Calu3 (cell line): ENCODE measurements at regions not wholly inside any gene's neighbourhood (a gene's known extent, or its start where the extent isn't known, plus 50 kb on each side); places are given as distances from the start of the nearest gene placed in this dataset.

Experiments used
- BruUV-seq: library from RNA; stranded (reverse); fragments of 400-500 nt; replicated peaks from 2 replicates; lab custom pipeline; 2021; lab: Mats Ljungman, UMichigan
- CTCF ChIA-PET: fragments of 300-600 bp; sonication (Branson Sonifier 250); formaldehyde crosslinking; loops from one replicate; lab custom pipeline; 2022; ENCODE audit warnings: antibody characterized with exemption; lab: Charles Lee
- DNase-seq: peaks from one replicate; pipeline ENCODE4 v3.0.0; 2022
- H3K27ac Mint-ChIP-seq: one replicate; pipeline ENCODE4 v1.8.0; 2022; ENCODE audit warnings: mixed read lengths; ENCODE audit not compliant: unreplicated experiment
- H3K27me3 Mint-ChIP-seq: one replicate; pipeline ENCODE4 v1.8.0; 2022; ENCODE audit warnings: mixed read lengths; ENCODE audit not compliant: unreplicated experiment
- H3K36me3 Mint-ChIP-seq: one replicate; pipeline ENCODE4 v1.8.0; 2022; ENCODE audit warnings: mild to moderate bottlenecking, moderate library complexity, mixed read lengths; ENCODE audit not compliant: insufficient read depth, unreplicated experiment
- H3K4me1 Mint-ChIP-seq: one replicate; pipeline ENCODE4 v1.8.0; 2022; ENCODE audit warnings: mild to moderate bottlenecking, low read depth, mixed read lengths; ENCODE audit not compliant: unreplicated experiment
- H3K4me3 Mint-ChIP-seq: one replicate; pipeline ENCODE4 v1.8.0; 2022; ENCODE audit warnings: mild to moderate bottlenecking, low read depth, moderate library complexity, mixed read lengths; ENCODE audit not compliant: unreplicated experiment
- H3K9me3 Mint-ChIP-seq: one replicate; pipeline ENCODE4 v1.8.0; 2022; ENCODE audit warnings: low read depth, mixed read lengths; ENCODE audit not compliant: unreplicated experiment
- intact Hi-C: fragments of 100-400 bp; cut with micrococcal nuclease; formaldehyde crosslinking; loops from one replicate; pipeline ENCODE4 v1.10.0; 2022; ENCODE audit not compliant: unreplicated experiment
- TF ChIP-seq, protein P1 (sequence below): fragments of 200-600 bp; IDR thresholded peaks from one replicate; pipeline ENCODE4 v1.8.0; 2022; ENCODE audit warnings: antibody characterized with exemption; ENCODE audit not compliant: unreplicated experiment

DNA sequence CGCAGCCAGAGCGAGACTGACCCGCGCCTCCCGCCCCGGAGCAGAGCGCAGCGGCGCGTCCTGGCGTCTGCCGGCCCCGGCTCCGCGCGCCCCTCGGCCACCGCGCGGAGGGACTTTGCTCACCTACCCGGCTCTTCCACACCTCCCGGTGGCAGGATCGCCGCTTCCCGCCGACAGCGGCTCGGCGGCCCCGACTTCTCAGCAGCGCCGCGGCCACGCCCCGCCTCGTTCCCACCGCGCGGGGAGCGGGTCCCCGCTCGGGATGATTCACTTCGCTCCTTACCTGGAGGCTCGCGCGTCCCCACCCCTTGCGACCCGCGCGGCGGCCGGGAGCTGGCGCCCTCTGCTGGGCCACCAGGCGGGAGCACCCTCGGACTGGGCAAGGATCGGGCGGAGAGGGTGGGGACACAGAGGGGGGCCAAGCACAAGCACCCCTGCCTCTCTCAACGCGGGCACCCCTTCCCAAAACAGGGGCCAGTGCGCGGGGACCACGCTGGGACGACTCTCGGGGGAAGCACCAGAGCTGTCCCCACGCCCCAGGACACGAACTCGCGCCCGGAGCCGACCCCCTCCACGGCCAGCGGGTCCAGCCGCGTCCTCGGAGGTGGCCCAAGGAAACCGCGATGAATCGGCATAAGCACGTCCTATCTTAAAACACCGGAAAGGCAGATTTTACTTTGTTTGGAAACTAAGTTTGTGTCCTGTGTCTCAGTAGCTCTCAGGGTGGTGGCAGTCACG is 101.0 kb upstream of the SVIL start:
- Mint-ChIP-seq H3K9me3 (no peaks in the 10 kb centered on the region), H3K36me3 (peaks cover 55% of the 10 kb centered on the region), H3K27me3 (no peaks in the 10 kb centered on the region), H3K27ac (peak overlapping the region; percentile 82), H3K4me1 (peaks cover 36% of the 10 kb centered on the region), H3K4me3 (peak overlapping the region; percentile 89)
- TF ChIP-seq, protein P1, sequence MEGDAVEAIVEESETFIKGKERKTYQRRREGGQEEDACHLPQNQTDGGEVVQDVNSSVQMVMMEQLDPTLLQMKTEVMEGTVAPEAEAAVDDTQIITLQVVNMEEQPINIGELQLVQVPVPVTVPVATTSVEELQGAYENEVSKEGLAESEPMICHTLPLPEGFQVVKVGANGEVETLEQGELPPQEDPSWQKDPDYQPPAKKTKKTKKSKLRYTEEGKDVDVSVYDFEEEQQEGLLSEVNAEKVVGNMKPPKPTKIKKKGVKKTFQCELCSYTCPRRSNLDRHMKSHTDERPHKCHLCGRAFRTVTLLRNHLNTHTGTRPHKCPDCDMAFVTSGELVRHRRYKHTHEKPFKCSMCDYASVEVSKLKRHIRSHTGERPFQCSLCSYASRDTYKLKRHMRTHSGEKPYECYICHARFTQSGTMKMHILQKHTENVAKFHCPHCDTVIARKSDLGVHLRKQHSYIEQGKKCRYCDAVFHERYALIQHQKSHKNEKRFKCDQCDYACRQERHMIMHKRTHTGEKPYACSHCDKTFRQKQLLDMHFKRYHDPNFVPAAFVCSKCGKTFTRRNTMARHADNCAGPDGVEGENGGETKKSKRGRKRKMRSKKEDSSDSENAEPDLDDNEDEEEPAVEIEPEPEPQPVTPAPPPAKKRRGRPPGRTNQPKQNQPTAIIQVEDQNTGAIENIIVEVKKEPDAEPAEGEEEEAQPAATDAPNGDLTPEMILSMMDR: peak; percentile 87
- CTCF ChIA-PET: interaction anchor here (0.8 to 1.8 kb wide), 5 partner anchors 68 to 267 kb away, joined by 3 to 6 read pairs (median 4); no protein-coding TSS in a partner anchor
- peak; percentile 97 for DNase-seq
- intact Hi-C loops: loop anchor here (1.0 to 10.0 kb wide), 4 partner anchors 123 to 267 kb away; no protein-coding TSS in a partner anchor
- BruUV-seq: no TSS peak

DNA sequence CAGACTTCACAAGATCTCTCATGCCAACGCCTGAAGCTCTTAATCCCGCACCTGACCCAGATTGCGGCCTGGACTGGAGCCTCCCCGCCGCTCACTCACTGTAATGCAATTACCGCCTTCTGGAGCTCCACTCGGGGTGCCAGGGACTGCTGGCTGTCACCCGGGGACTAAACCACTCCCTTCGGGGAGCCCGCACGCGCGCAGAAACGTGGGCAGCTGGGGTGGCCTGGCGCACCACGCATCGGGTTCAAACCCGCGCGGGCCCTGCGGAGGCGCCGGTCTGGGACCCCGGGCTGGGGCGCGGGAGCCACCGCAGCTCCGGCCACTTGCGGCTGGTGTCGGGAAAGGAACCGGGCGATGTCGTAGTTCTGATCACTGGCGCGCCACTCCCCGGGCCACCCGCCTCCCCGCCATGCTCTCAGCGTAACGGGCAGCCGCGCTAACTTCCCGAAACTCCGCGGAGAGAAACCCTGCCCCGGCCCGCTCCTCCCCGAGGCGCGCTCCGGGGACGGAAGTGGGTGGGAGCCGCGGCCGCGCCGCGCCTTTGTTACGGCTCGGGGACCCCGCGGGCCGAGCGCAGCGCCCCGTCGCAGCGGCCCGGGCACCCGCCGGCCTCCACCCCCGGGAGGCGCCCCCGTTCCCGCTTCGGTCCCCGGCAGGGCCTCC is 100.3 kb upstream of the SVIL start:
- BruUV-seq: no TSS peak
- DNase-seq: peak; percentile 54
- TF ChIP-seq, protein P1: no peak
- Mint-ChIP-seq H3K27ac (peak overlapping the region; percentile 71), H3K27me3 (no peaks in the 10 kb centered on the region), H3K4me1 (peaks cover 38% of the 10 kb centered on the region), H3K4me3 (peak overlapping the region; percentile 89), H3K9me3 (no peaks in the 10 kb centered on the region), H3K36me3 (peaks cover 62% of the 10 kb centered on the region)
- intact Hi-C loops: loop anchor here (5.0 to 10.0 kb wide), 5 partner anchors 43 to 267 kb away; partner anchors contain the start of gene SVIL
- CTCF ChIA-PET: interaction anchor here (0.6 to 1.8 kb wide), 3 partner anchors 33 to 212 kb away, joined by 3 to 4 read pairs (median 4); no protein-coding TSS in a partner anchor

DNA sequence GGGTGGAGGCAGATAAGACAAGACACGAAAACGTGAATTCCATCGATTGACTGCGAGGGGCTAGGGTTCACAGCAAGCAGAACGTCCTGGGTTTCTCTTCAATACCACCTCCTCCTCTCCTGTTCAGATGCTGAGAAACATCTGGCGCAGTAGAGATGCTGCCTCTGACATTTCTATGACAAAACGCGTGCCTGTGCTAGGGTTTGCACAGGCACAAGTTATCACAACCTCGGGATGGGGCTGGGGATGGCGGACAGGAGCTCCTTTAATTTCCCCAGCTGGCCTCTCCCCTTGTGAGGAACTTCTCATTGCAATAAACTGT is 99.8 kb upstream of the SVIL start:
- no peaks in the 10 kb centered on the region for H3K9me3 Mint-ChIP-seq
- no TSS peak for BruUV-seq
- CTCF ChIA-PET: interaction anchor here (0.6 kb wide), 1 partner anchor 33 kb away, joined by 3 read pairs; no protein-coding TSS in a partner anchor
- peak overlapping the region; percentile 89 for H3K4me3 Mint-ChIP-seq
- H3K27ac Mint-ChIP-seq: peak overlapping the region; percentile 71
- intact Hi-C loops: loop anchor here (5.0 to 10.0 kb wide), 4 partner anchors 42 to 220 kb away; partner anchors contain the start of gene SVIL
- peaks cover 67% of the 10 kb centered on the region for H3K36me3 Mint-ChIP-seq
- no peaks in the 10 kb centered on the region for H3K27me3 Mint-ChIP-seq
- DNase-seq: no peak
- TF ChIP-seq, protein P1: no peak
- H3K4me1 Mint-ChIP-seq: peaks cover 43% of the 10 kb centered on the region

DNA sequence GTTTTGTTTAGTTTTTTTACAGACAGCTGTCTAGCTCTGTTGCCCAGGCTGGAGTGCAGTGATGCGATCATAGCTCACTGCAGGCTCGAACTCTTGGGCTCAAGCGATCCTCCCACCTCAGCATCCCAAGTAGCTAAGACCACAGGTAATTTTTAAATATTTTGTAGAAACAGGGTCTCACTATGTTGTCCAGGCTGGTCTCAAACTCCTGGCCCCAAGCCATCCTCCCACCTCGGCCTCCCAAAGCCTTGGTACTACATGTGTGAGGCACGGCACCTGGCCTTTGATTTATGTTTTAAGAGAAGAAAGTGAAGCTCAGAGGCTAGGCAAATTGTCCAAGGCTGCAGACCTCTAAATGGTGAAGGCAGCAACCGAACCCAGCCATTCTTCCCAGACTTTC is 98.6 kb upstream of the SVIL start:
- no peak overlapping the region for H3K27ac Mint-ChIP-seq
- no peaks in the 10 kb centered on the region for H3K27me3 Mint-ChIP-seq
- peaks cover 3% of the 10 kb centered on the region for H3K9me3 Mint-ChIP-seq
- TF ChIP-seq, protein P1: no peak
- DNase-seq: no peak
- peaks cover 80% of the 10 kb centered on the region for H3K36me3 Mint-ChIP-seq
- BruUV-seq: no TSS peak
- H3K4me1 Mint-ChIP-seq: peaks cover 55% of the 10 kb centered on the region
- H3K4me3 Mint-ChIP-seq: peak overlapping the region; percentile 89
- intact Hi-C loops: loop anchor here (5.0 to 10.0 kb wide), 4 partner anchors 41 to 221 kb away; partner anchors contain the start of gene SVIL
- CTCF ChIA-PET: interaction anchor here (0.5 to 1.0 kb wide), 3 partner anchors 24 to 540 kb away, joined by 3 to 6 read pairs (median 3); no protein-coding TSS in a partner anchor
